ENCODE measurements at regions not wholly inside any gene's neighbourhood (a gene's known extent, or its start where the extent isn't known, plus 50 kb on each side); places are given as distances from the start of the nearest gene placed in this dataset.

DNA sequence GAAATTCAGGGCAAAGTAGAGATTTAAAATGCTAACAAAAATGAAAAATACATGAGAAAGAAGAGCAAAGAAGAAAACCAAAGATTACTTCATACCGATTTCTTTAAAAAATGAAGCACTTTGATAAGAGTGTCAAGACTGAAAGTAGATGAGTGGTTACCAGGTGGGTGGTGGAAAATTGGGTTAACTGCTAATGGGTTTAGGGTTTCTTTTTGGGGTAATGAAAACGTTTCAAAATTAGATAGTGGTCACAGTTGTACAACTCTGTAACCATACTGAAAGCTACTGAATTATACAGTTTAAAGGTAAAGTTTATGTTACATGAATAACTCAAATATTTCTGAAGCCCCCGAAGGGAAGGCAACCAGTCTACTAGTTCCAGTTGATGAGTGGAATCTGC, 179.4 kb downstream of the NDFIP2 start:
- 93 to 100% methylated on average over 2 of the region's 3 CpGs for WGBS, 2 experiments (ENCODE audit: insufficient coverage in 1 of 2, insufficient read length in 1 of 2)

GRCh38 chr13:79659121-79659521, 178.2 kb downstream of the NDFIP2 start:
- no peak for TF ChIP-seq CTCF (conservative IDR thresholded peaks at IDR 0.05)
- Histone ChIP-seq H3K27me3 (ENCODE audit: control insufficient read depth, insufficient read depth, low read length, poor library complexity, severe bottlenecking) (no peaks in the 10 kb centered on the region), H3K27ac (ENCODE audit: low read depth, low read length) (peak overlapping the region; percentile 62), H3K9ac (ENCODE audit: extremely low read depth, low read length, poor library complexity, severe bottlenecking) (no peak overlapping the region), H3K9me3 (ENCODE audit: control insufficient read depth, low read length) (no peaks in the 10 kb centered on the region), H3K4me3 (ENCODE audit: low read length) (no peak overlapping the region), H3K36me3 (ENCODE audit: control insufficient read depth, insufficient read depth, low read length) (no peaks in the 10 kb centered on the region), H3K4me1 (ENCODE audit: control insufficient read depth, insufficient read depth, low read length) (peaks cover 3% of the 10 kb centered on the region)
- Mint-ChIP-seq H3K27me3 (ENCODE audit: insufficient read depth) (no peaks in the 10 kb centered on the region), H3K27ac (no peak overlapping the region), H3K36me3 (ENCODE audit: low read depth) (no peaks in the 10 kb centered on the region), H3K4me1 (peaks cover 15% of the 10 kb centered on the region), H3K9me3 (no peaks in the 10 kb centered on the region), H3K4me3 (no peak overlapping the region)
- 44 to 81% methylated on average over 4 to 5 of the region's 5 CpGs for WGBS, 2 experiments (ENCODE audit: insufficient coverage in 1 of 2, insufficient read length in 1 of 2)
- DNase-seq, result no peak

More for the DNA sequence above, 179.4 kb downstream of the NDFIP2 start:
- H3K27me3 Mint-ChIP-seq (ENCODE audit: insufficient read depth), result no peaks in the 10 kb centered on the region
- no peaks in the 10 kb centered on the region for H3K27me3 ChIP-seq (ENCODE audit: control insufficient read depth, insufficient read depth, low read length, poor library complexity, severe bottlenecking)
- H3K9ac ChIP-seq (ENCODE audit: extremely low read depth, low read length, poor library complexity, severe bottlenecking), result no peak overlapping the region
- H3K4me3 Mint-ChIP-seq, result no peak overlapping the region
- no peaks in the 10 kb centered on the region for H3K9me3 ChIP-seq (ENCODE audit: control insufficient read depth, low read length)
- peaks cover 15% of the 10 kb centered on the region for H3K4me1 Mint-ChIP-seq
- no peaks in the 10 kb centered on the region for H3K36me3 ChIP-seq (ENCODE audit: control insufficient read depth, insufficient read depth, low read length)
- no peak for TF ChIP-seq CTCF (conservative IDR thresholded peaks at IDR 0.05)
- no peak for DNase-seq
- H3K36me3 Mint-ChIP-seq (ENCODE audit: low read depth), result no peaks in the 10 kb centered on the region
- H3K9me3 Mint-ChIP-seq, result no peaks in the 10 kb centered on the region
- no peak overlapping the region for H3K27ac Mint-ChIP-seq
- peaks cover 3% of the 10 kb centered on the region for H3K4me1 ChIP-seq (ENCODE audit: control insufficient read depth, insufficient read depth, low read length)
- H3K4me3 ChIP-seq (ENCODE audit: low read length), result no peak overlapping the region
- no peak overlapping the region for H3K27ac ChIP-seq (ENCODE audit: low read depth, low read length)

DNA sequence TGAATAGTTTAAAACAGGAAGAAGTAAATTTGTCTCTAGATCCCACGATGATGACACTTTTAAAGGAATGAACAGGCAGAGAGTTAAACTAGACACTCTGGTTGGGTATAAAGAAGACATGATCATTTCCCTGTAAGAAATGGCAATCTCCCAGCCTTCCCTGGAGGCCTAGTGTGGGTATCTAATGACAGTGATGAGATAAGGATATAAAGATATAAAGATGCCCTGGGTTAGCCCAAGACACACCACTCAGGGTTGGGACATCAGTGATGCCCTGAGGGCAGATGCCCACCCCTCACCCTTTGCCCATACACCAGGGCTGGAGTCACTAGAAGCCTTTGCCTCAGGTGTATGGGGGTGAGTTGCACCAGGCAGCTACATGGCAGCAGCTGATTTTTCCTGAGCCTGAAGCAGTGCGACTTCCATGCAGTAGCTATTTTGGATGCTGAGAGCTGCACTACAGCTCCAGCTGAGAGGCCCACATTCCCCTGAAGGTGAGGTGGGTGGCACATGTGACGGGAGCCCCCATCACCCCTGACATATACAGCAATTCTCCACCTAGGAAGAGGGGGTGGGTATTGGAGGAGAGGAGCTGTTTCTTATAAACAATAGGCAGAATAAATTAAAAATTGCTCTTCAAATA, 177.5 kb downstream of the NDFIP2 start:
- Histone ChIP-seq H3K9ac (ENCODE audit: extremely low read depth, low read length, poor library complexity, severe bottlenecking) (no peak overlapping the region), H3K4me1 (ENCODE audit: control insufficient read depth, insufficient read depth, low read length) (peaks cover 3% of the 10 kb centered on the region), H3K27ac (ENCODE audit: low read depth, low read length) (peak overlapping the region; percentile 62), H3K9me3 (ENCODE audit: control insufficient read depth, low read length) (no peaks in the 10 kb centered on the region), H3K27me3 (ENCODE audit: control insufficient read depth, insufficient read depth, low read length, poor library complexity, severe bottlenecking) (no peaks in the 10 kb centered on the region), H3K4me3 (ENCODE audit: low read length) (no peak overlapping the region), H3K36me3 (ENCODE audit: control insufficient read depth, insufficient read depth, low read length) (no peaks in the 10 kb centered on the region)
- no peaks in the 10 kb centered on the region for H3K27me3 Mint-ChIP-seq (ENCODE audit: insufficient read depth)
- no peak overlapping the region for H3K27ac Mint-ChIP-seq
- TF ChIP-seq CTCF (conservative IDR thresholded peaks at IDR 0.05), result no peak
- H3K4me1 Mint-ChIP-seq, result peaks cover 15% of the 10 kb centered on the region
- 83 to 88% methylated on average over 1 to 3 of the region's 3 CpGs for WGBS, 2 experiments (ENCODE audit: insufficient coverage in 1 of 2, insufficient read length in 1 of 2)
- no peaks in the 10 kb centered on the region for H3K36me3 Mint-ChIP-seq (ENCODE audit: low read depth)
- H3K4me3 Mint-ChIP-seq, result no peak overlapping the region
- no peaks in the 10 kb centered on the region for H3K9me3 Mint-ChIP-seq
- no peak for DNase-seq
